ENCODE measurements at regions not wholly inside any gene's neighbourhood (a gene's known extent, or its start where the extent isn't known, plus 50 kb on each side); places are given as distances from the start of the nearest gene placed in this dataset.
"Not testable (repeated sequence)": the region's sequence is repeated elsewhere in the genome, so short reads cannot be mapped to it uniquely, and the experiment has no call there.

GRCh38 chr3:82382831-82383230 is 621.4 kb upstream of the GBE1 start:
- no peak for DNase-seq

DNA sequence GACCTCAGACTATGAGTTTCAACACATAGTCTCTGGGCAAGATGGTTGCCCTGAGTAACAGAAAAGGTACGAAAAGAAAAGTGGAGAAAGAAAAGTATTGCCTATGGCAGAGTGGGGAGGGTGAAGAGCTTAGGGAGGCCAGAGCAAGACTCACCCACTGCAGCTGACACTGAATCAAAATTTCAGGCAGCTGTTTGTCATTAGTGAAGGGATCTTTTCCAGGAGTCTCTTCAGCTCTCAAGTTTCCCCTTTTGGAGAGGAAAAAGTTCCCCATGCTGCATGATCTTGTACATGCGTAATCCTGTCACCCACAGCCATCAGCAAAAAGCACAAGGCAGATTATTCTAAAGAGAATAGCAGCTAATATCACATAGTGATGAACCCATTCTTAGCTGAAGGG is 616.9 kb upstream of the GBE1 start:
- no peak for DNase-seq

DNA sequence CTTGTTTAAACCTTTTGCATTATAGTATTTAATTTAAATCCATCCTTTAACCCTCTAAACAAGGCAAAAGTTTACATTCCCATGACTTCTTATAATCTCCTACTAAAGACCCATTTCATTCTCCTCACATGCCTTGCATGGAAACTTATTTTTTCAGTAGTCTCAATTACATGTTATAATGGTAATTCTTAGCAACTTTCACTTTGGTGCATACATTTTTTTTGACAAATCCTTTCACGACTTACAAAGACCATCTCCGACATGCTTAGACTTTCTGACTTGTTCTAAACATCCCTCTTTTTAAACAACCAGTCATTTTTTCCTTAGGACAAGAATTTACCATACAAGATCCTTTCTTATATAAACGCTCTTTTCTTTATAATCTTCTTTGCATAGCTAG is 615.4 kb upstream of the GBE1 start:
- no peak for DNase-seq

GRCh38 chr3:82373833-82374232 is 612.4 kb upstream of the GBE1 start:
- DNase-seq, result not testable (repeated sequence)

DNA sequence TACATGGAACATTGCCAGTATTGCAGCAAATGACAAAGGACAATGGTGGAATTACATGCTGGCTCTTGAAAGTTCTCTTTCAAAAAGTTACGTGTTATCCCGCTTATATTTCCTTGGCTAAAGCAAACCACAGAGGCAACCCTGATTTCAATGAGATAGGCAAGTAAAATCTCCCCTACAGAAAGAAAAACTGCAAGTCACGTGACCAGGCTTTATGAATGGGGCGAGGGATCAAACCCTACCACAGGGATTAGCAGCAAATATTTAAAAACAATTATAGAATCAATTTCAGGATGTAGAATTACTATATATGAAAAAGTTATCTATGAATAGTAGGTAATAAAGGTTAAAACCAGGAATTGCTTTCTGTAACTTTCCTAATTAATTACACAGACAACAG is 603.4 kb upstream of the GBE1 start:
- DNase-seq, result no peak

DNA sequence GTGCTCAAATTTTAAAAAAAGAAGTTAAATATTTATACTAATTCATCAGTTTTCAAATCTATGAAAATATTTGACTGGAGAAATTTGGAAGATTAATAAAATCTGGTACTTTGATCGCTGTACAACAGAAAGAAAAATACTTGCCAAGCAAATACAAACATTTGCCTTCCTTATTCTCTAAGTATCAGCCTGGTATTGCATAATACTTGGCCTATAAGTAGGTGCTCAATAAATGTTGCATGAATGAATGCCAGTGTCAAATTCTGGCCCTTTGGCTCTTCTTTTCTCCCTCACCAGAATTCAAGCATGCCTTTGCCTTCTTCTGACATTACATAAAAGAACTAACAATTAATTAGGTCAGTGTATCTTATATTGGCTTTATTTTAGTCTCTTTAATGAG is 601.7 kb upstream of the GBE1 start:
- DNase-seq, result no peak

DNA sequence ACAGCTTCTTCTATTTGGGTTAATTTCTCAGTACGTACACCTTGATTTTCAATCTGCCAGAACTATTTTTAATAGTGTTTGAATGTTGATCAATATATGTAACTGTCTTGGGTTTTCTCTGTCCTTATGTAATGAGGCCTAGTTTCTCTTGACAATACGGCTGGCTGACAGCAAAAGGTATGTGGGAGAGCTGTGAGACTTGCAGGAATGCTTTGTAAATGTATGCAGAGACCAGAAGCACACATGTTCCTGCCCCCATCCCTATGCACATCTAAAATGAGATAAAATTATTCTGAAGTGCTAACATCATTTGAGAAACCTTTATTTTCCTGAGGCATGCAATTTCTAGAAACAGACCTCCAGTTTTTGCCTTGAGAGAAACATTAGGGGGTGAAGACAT is 593.8 kb upstream of the GBE1 start:
- no peak for DNase-seq

- no peak for DNase-seq
These were observed 592.8 kb upstream of the GBE1 start for GRCh38 chr3:82354228-82354627.

DNA sequence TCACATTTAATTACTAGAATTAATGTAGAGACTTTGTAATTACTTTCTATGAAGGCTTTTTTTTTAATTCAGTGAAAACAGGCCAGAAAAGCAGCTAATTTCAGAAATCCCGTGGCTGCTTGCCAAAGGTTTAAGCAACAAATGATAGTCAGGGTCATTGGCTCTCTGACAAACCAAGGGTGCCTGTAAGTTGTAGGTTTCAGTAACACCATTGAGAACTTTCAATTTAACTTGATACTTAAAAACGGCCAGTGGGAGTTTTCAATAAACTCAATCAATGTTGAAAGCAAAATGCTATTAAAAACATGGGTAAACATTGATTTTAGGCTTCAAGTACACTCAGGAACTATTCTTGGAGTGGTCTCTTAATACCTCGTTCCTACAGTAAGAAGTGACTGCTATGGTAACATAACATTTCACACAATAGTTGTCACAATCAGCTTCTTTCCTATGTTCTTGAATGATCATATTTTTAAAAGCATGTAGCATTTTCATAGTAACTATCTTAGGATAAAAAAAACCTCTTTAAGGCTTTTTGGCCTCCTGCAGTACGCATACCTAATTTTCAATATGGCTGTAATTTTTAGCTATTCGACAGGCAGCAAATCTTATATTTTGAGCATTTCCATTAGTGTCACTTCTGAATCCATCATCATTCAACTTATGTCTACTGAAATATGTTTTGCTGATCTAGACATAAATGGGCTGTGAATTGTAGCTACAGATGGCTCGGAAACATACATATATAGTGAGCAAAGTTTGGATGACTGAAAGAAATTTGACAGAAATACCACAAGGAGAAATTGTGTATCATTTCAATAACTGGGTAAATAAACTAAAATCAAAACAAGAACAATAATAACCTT is 592.1 kb upstream of the GBE1 start:
- DNase-seq, result no peak

GRCh38 chr3:82347585-82347984 is 586.1 kb upstream of the GBE1 start:
- no peak for DNase-seq

DNA sequence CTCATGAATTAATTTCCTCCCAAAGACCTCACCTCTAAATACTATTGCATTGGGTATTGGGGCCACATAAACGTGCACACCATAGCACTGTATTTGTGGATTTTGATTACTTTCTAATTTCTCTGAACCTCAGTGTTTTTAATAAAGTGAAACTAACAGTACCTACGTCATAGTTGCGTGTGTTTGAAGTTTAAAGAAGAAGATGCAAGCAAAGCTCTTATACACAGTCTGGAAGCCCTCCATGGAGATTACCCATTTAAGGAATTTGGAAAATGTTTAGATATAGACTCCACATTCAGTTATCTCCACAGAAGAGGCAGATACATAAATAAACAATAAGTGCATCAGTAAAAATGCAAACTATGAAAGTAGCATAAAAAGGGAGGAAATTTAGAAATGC is 581.1 kb upstream of the GBE1 start:
- DNase-seq, result no peak

DNA sequence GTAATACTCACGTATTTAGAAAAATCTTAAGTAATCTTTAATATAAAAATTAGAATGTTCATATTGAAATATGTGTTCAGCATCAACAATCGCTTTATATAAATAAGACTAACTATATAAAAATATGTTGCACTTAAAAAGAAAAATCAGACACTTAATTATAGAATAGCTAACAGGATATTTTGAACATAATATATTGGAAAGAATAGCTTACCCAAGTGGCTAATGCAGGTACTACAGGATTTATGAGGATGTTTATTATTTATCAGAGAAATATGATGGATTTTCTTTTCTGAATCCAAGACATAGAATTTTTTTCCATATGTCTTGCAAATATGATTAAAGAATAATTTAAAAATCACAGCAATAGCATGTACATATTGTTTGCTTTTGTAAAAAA is 567.9 kb upstream of the GBE1 start:
- DNase-seq, result no peak

DNA sequence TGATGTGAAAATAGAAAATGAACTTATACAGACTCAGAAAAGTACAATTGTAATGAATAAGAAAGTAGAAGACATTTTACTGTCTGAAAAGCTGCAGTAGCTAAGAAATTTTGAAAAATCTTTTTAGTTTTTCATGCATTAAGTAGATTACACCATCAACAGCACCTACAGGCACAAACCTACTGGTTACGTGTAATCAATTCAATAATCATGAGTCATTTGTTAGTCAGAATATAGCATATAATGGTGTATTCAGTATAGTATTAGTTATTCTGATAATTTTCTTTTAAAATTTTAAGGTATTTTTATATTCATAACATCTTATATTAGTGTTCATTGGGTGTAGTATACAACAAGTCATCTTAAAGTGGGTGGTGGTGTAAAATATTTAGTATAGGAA is 550.5 kb upstream of the GBE1 start:
- DNase-seq, result no peak

DNA sequence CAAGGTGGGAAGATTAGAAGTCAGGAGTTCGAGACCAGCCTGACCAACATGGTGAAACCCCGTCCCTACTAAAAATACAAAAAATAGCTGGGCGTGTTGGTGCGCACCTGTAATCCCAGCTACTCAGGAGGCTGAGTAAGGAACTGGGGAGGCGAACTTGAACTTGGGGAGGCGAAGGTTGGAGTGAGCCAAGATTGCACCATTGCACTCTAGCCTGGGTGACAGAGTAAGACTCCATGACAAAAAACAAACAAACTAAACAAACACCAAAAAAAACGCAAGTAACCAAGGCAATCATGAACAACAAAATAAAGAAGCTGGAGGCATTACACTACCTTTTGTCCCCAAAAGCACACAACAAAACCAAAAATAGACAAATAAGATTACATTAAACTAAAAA is 547.3 kb upstream of the GBE1 start:
- no peak for DNase-seq

- no peak for DNase-seq
These were observed 544.7 kb upstream of the GBE1 start for GRCh38 chr3:82306189-82306588.

GRCh38 chr3:82294609-82295008 is 533.2 kb upstream of the GBE1 start:
- no peak for DNase-seq

DNA sequence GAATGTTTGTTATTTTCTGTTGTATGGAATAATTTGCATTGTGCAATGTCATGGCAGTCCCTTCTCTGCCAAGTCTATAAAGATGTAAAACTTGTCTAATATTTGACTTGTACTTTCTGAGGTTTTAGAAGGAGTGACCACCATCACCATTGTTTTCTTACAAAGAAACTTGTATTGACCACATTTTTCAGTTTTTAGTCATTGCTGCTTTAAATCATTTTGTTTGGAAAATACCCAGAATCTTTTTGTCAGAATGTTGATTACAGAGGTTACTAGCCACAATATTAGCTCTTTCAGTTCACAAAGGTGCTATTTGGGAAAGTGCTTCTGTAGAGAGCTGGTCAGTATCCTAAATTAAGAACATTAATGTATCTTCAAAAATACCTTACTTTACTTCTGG is 532.4 kb upstream of the GBE1 start:
- no peak for DNase-seq

GRCh38 chr3:82293435-82293834 is 532.0 kb upstream of the GBE1 start:
- no peak for DNase-seq

DNA sequence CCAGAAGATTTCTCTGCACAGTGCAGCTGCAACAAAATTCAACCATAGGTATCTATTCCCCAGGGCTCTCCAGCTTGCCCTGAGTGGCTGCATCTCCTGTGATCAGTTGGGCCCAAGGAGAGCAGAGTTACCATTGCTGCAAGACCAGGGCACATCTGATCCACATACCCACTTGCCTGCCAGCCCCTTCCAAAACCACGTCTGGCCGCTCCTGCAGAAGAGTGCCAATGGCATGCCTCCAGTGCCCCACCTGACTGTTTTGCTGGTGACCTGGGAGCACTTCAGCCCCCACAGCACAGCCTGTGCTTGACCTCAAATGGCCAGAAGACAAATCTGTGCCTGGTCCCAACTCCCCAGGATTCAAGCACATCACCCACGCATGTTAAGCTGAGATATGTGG is 526.1 kb upstream of the GBE1 start:
- DNase-seq, result no peak

- no peak for DNase-seq
These were observed 519.8 kb upstream of the GBE1 start for GRCh38 chr3:82281205-82281604.

GRCh38 chr3:82276992-82277391 is 515.5 kb upstream of the GBE1 start:
- DNase-seq, result no peak

- DNase-seq, result no peak
These were observed 513.5 kb upstream of the GBE1 start for GRCh38 chr3:82274897-82275296.

GRCh38 chr3:82265747-82266146 is 504.3 kb upstream of the GBE1 start:
- DNase-seq, result no peak

GRCh38 chr3:82262193-82262592 is 500.7 kb upstream of the GBE1 start:
- DNase-seq, result no peak

GRCh38 chr3:82261637-82262036 is 500.2 kb upstream of the GBE1 start:
- no peak for DNase-seq

All from left hindlimb (tissue), 1 donor.